Sigmoid colon (tissue), 6 donors: ENCODE measurements at regions not wholly inside any gene's neighbourhood (a gene's known extent, or its start where the extent isn't known, plus 50 kb on each side); places are given as distances from the start of the nearest gene placed in this dataset.

Experiments
- DNase-seq: peaks from one replicate; pipeline ENCODE4 v3.0.0-alpha.2; 2019
- H3K27ac ChIP-seq, 4 donors: fragments of 200-600 bp; sonication (generic); one replicate each; pipeline ENCODE4 v1.5.1; 2016 to 2019; ENCODE audit warnings: mild to moderate bottlenecking in 1 of 4
- H3K27me3 ChIP-seq, 3 donors: fragments of 200-600 bp; sonication (generic); one replicate each; pipeline ENCODE4 v1.5.1; 2019; ENCODE audit warnings: mild to moderate bottlenecking in 1 of 3
- H3K36me3 ChIP-seq, 4 donors: fragments of 200-600 bp; sonication (generic); one replicate each; pipeline ENCODE4 v1.5.1; 2016 to 2019
- H3K4me1 ChIP-seq, 4 donors: fragments of 200-600 bp; sonication (generic); one replicate each; pipeline ENCODE4 v1.5.1; 2017 to 2019
- H3K4me3 ChIP-seq, 4 donors: fragments of 200-600 bp; sonication (generic); one replicate each; pipeline ENCODE4 v1.5.1; 2017 to 2019; ENCODE audit warnings: mild to moderate bottlenecking in 2 of 4, moderate library complexity in 1 of 4
- H3K9me3 ChIP-seq, 4 donors: fragments of 200-600 bp in 3 of 4; sonication (generic) in 3 of 4; one replicate each; pipeline versions ENCODE4 v1.5.1 to v1.6.1; 2013 to 2019
- CTCF ChIP-seq, 4 experiments: fragments of 450-650 bp in 3 of 4; fragments of 200-600 bp in 1 of 4; IDR thresholded peaks; one replicate each; pipeline ENCODE4 v1.5.1; 2016 to 2019; ENCODE audit warnings: antibody characterized with exemption in 4 of 4, mild to moderate bottlenecking in 3 of 4, moderate library complexity in 2 of 4
- EP300 ChIP-seq, 4 donors: sonication (generic); formaldehyde crosslinking; IDR thresholded peaks; one replicate each; pipeline ENCODE4 v1.6.1; 2017; ENCODE audit warnings: antibody characterized with exemption in 4 of 4
- POLR2A ChIP-seq, 2 donors: fragments of 450-650 bp; IDR thresholded peaks; one replicate each; pipeline ENCODE4 v1.6.1; 2016; ENCODE audit warnings: antibody characterized with exemption in 2 of 2, mild to moderate bottlenecking in 2 of 2, moderate library complexity in 2 of 2
- POLR2AphosphoS5 ChIP-seq, 4 donors: sonication (generic); formaldehyde crosslinking; IDR thresholded peaks; one replicate each; pipeline ENCODE4 v1.6.1; 2017; ENCODE audit warnings: antibody characterized with exemption in 4 of 4
- WGBS, 2 donors: extraction: QIAGEN DNeasy Blood & Tissue Kit; methylation state at CpG; one replicate each; pipeline ENCODE4 v1.1.7; 2013; 5-methylcytosine and 5-hydroxymethylcytosine counted together
- intact Hi-C: fragments of 100-400 bp; cut with DNase I; formaldehyde crosslinking; loops from one replicate; pipeline ENCODE4 v1.15.1; 2023
- donor health status: healthy with polysubstance abuse.
- donor health status: healthy.

GRCh38 chr12:13387101-13387500 lies 190.6 kb downstream of the EMP1 start:
- DNase-seq = no peak

GRCh38 chr12:13386323-13387039 lies 190.0 kb downstream of the EMP1 start:
- intact Hi-C loops = no loop called here
- H3K27ac ChIP-seq = no peak overlapping the region
- H3K9me3 ChIP-seq = no peaks in the 10 kb centered on the region
- 13 to 57% methylated on average over 3 of the region's 3 CpGs for WGBS, 2 donors
- no peaks in the 10 kb centered on the region for H3K27me3 ChIP-seq
- no peak for DNase-seq
- no peaks in the 10 kb centered on the region for H3K36me3 ChIP-seq
- peaks cover 0 to 21% (median 17%) of the 10 kb centered on the region in 4 donors for H3K4me1 ChIP-seq
- TF ChIP-seq POLR2A (IDR thresholded peaks at IDR 0.05) (no peak), EP300 (IDR thresholded peaks at IDR 0.05) (no peak), POLR2AphosphoS5 (IDR thresholded peaks at IDR 0.05) (no peak), CTCF (IDR thresholded peaks at IDR 0.05) (no peak)
- no peak overlapping the region for H3K4me3 ChIP-seq

More at GRCh38 chr12:13387101-13387500, 190.6 kb downstream of the EMP1 start:
- Histone ChIP-seq H3K27me3 (no peaks in the 10 kb centered on the region), H3K36me3 (no peaks in the 10 kb centered on the region), H3K4me1 (peaks cover 0 to 21% (median 17%) of the 10 kb centered on the region in 4 donors), H3K27ac (no peak overlapping the region), H3K4me3 (no peak overlapping the region), H3K9me3 (no peaks in the 10 kb centered on the region)
- 13 to 62% methylated on average over 6 of the region's 6 CpGs for WGBS, 2 donors
- intact Hi-C loops = no loop called here
- TF ChIP-seq POLR2AphosphoS5 (IDR thresholded peaks at IDR 0.05) (no peak), EP300 (IDR thresholded peaks at IDR 0.05) (no peak), CTCF (IDR thresholded peaks at IDR 0.05) (no peak), POLR2A (IDR thresholded peaks at IDR 0.05) (no peak)

GRCh38 chr12:13383379-13383778 lies 186.9 kb downstream of the EMP1 start:
- 38 to 70% methylated on average over 3 of the region's 3 CpGs for WGBS, 2 donors
- Histone ChIP-seq H3K4me1 (no peaks in the 10 kb centered on the region), H3K9me3 (no peaks in the 10 kb centered on the region), H3K4me3 (no peak overlapping the region), H3K27me3 (no peaks in the 10 kb centered on the region), H3K27ac (no peak overlapping the region), H3K36me3 (no peaks in the 10 kb centered on the region)
- no peak for TF ChIP-seq CTCF (IDR thresholded peaks at IDR 0.05)
- TF ChIP-seq EP300 (IDR thresholded peaks at IDR 0.05) = no peak
- TF ChIP-seq POLR2AphosphoS5 (IDR thresholded peaks at IDR 0.05) = no peak
- no peak for TF ChIP-seq POLR2A (IDR thresholded peaks at IDR 0.05)
- no peak for DNase-seq
- intact Hi-C loops = no loop called here

- intact Hi-C loops = no loop called here
- no peaks in the 10 kb centered on the region for H3K36me3 ChIP-seq
- DNase-seq = no peak
- no peak overlapping the region for H3K4me3 ChIP-seq
- no peaks in the 10 kb centered on the region for H3K9me3 ChIP-seq
- TF ChIP-seq POLR2AphosphoS5 (IDR thresholded peaks at IDR 0.05) (no peak), EP300 (IDR thresholded peaks at IDR 0.05) (no peak), CTCF (IDR thresholded peaks at IDR 0.05) (no peak), POLR2A (IDR thresholded peaks at IDR 0.05) (no peak)
- H3K27ac ChIP-seq = no peak overlapping the region
- no peaks in the 10 kb centered on the region for H3K27me3 ChIP-seq
- 72 to 90% methylated on average over 3 of the region's 3 CpGs for WGBS, 2 donors
- no peaks in the 10 kb centered on the region for H3K4me1 ChIP-seq
These were observed 183.8 kb downstream of the EMP1 start for GRCh38 chr12:13380297-13380696.
